ENCODE measurements at regions not wholly inside any gene's neighbourhood (a gene's known extent, or its start where the extent isn't known, plus 50 kb on each side); places are given as distances from the start of the nearest gene placed in this dataset.
"Not testable (repeated sequence)": the region's sequence is repeated elsewhere in the genome, so short reads cannot be mapped to it uniquely, and the experiment has no call there.

DNA sequence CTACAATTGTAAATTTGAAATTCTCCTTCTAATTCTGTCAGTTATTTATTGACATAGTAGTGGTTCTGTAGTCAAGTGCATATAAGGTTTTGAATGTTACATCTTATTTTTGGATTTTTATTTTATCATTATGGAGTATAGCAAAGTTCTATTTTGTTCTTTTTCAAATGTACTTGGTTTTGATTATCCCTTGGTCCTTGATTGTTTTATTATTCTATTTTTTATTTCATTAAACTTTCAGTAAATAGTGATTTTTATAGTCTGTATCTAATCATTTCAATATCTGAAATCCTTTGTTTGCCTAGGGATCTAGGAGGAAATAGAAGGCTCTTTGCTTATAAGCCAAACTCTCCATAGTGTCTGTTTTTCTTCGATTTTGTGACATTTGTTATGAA, 87.8 kb downstream of the HFE start:
- DNase-seq (ENCODE audit: low spot score), result no peak

DNA sequence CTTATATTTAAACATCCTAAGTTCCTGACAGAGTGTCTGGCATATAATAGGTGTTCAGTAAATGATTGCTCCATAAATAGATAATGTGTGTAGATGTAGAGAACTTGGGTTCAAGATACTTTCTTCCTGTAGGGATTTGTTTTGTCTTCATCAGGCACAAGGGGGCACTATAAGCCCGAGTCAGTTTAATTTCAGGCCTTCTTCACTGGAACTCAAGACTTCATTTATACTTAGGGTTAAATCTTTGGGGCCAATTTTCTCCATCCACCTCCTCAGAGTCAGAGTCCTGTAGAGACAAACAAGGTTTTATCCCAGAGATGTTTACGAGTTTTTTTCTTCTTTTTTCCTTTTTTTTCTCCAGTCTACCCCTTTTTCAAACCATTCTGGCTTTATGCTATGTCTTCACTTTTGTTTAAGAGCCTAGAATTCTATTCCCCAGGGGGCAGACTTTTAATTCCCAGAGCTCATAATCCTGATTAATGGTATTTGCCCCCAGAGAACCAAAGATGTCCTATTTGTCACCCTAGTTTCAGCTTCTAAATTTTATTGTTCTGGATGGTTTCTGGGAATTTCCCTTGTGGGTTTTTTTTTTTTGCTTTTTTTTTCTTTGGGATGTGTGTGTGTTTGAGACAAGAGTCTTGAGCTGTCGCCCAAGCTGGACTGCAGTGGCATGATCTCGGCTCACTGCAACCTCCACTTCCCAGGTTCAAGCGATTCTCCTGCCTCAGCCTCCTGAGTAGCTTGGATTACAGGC, 88.4 kb downstream of the HFE start:
- DNase-seq (ENCODE audit: low spot score), result no peak

DNA sequence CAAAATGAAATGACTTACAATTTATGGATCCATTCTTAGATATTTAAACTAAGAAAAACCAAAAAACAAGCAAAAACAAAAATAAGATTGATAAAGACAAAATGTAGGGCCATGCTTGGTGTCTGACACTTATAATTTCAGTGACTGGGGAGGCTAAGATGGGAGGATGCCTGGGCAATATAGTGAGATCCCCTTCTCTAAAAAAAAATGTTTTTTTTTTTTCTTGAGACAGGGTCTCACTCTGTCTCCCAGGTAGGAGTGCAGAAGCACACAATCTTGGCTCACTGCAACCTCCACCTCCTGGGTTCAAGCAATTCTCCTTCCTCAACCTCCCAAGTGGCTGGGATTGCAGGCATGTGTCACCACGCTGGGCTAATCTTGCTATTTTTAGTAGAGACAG, 92.4 kb downstream of the HFE start:
- no peak for DNase-seq (ENCODE audit: low spot score)

DNA sequence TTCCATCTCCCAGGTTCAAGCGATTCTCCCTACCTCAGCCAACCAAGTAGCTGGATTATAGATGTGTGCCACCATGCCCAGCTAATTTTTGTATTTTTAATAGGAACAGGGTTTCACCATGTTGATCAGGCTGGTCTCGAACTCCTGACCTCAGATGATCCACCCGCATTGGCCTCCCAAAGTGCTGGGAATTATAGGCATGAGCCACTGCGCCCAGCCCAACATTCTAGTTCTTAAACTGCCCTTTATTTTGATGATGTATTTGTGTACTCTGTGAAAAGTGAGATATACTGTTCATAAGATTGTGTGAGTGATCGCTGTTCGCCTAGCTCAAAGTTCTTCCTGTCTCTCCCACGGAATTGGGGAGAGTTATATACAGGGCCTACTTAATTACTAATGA, 93.1 kb downstream of the HFE start:
- DNase-seq (ENCODE audit: low spot score), result no peak

DNA sequence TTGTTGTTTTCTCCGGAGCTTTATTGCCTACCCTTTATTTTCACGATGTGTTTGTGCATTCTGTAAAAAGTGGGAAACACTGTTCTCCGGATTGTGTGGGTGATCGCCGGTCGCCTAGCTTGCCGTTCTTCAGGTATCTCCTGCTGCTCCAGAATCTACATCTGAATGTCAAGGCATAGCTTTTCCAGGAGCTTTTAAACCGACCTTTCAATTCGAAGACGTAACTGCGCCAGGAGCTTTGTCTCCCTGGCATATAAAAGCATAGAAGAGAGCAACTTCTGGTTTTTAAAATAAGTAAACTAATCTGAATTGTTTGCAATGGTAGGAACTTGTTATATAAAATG, 96.0 kb downstream of the HFE start:
- DNase-seq (ENCODE audit: low spot score), result no peak

GRCh38 chr6:26183581-26184366, 96.5 kb downstream of the HFE start:
- DNase-seq (ENCODE audit: low spot score), result no peak

GRCh38 chr6:26184367-26184891, 97.2 kb downstream of the HFE start:
- DNase-seq (ENCODE audit: low spot score), result no peak

DNA sequence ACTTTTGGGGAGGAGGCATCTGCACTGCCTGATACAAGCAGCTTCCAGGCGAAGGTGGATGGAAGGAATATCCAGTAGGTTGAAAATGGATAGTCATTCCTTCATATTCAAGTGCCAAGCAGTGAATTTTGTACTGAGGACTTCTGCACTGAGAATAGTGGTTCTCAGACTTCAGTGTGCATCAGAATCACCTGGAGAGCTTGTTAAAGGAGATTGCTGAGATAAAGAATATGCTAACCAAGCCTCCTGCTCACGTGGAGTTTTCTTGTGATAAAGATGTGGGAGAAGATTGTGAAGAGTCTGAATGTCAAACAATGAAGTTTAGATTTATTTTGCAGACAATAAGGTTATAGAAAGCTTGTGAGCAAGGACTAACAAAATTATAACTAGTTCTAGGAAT, 97.8 kb downstream of the HFE start:
- no peak for DNase-seq (ENCODE audit: low spot score)

DNA sequence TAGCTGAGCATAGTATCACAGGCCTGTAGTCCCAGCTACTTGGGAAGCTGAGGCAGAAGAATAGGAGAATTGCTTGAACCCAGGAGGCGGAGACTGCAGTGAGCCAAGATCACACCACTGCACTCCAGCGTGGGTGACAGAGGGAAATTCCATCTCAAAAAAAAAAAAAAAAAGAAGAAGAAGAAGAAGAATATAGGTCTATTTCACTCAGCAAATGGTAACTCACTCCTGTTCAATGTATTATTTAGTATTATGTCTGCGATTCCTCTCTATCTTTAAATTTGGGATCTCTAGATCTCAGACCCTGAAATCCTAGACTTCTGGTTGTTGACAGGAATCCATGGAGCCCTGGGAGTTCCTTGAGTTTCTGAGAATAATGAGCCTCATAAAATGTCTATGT, 98.6 kb downstream of the HFE start:
- no peak for DNase-seq (ENCODE audit: low spot score)

- no peak for DNase-seq (ENCODE audit: low spot score)
Measured at GRCh38 chr6:26186652-26187051, 99.4 kb downstream of the HFE start.

DNA sequence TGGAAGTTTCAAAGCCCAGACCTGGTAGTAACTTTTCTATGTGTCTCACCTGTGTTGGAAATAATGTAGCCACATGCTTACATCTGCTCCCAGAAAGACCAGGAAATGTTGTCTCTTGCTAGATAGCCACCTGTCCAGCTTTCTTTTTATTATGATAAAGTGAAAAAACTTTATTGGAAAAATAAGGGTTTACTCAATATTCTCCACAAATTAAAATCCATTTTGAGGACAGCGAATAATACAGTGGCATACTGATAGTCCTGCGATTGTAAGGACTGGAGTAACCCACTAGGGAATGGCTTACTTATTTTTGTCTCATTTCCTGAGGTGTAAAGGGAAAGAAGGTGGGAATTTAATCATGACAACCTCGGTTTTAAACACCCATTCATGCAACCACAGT, 100.1 kb downstream of the HFE start:
- no peak for DNase-seq (ENCODE audit: low spot score)

DNA sequence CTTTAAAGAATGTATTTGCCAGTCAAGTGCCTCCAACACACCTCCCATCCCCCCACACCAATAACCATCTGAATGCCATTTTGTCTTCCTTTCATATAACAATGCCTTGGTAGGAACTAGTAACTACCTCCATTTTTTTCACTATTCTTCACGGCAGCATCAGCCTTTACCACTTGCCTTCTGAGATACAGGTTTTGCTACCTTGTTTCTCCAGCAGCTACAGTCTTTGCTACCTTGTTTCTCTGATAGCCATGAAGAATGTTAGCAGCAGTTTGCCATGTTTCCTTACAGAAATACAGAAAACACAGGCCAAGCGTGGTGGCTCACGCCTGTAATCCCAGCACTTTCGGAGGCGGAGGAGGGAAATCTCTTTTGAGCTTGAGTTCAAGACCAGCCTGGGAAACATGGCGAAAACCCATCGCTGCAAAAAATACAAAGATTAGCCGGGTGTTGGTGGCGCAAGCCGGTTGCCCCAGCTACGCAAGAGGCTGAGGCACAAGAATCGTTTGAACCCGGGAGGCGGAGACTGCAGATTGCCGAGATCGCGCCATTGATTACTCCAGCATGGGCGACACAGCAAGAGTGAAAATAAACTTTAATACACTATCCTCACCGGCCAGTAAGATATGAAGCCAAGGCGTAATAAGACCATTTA, 100.9 kb downstream of the HFE start:
- no peak for DNase-seq (ENCODE audit: low spot score)

GRCh38 chr6:26191512-26191911, 104.3 kb downstream of the HFE start:
- not testable (repeated sequence) for DNase-seq (ENCODE audit: low spot score)

DNA sequence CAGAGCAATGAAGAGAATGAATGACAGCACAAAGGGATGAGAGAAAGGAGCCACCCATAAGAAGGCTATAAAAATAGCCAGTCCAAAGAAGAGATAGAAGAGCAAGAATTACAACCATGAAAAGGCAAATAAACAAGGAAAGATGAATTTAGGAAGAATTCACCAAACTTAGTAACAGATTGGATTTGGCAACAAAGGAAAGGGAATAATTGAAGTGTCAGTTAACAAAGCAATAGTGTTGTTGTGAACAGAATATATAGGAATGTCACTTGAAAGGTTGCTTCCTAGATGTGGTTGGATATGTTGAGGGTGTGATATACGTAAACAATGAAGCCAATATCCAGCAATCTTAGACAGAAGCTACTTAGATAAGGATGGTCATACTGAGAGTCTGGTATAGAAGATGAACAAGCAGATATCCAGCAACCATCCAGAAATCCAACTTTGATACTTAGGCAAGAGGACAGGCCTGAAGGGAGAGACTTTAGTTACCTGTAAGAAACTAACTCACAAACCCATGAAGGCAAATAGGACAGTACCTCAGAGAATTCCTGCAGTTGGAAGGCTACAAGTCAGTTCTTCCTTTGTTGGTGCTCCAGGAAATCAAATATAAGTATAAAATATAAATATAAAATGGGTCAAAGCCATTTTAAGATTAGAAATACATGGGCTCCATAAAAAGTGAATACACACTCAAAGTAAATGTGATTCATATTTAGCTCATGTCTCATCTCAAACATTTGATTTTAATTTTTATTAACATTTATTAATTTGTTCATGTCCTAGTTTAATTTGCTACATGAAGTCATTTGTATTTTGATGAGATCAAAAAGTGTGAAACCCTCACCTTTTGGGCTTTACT, 106.5 kb downstream of the HFE start:
- no peak for DNase-seq (ENCODE audit: low spot score)

- DNase-seq (ENCODE audit: low spot score), result no peak
Measured at GRCh38 chr6:26194329-26194701, 107.1 kb downstream of the HFE start.

DNA sequence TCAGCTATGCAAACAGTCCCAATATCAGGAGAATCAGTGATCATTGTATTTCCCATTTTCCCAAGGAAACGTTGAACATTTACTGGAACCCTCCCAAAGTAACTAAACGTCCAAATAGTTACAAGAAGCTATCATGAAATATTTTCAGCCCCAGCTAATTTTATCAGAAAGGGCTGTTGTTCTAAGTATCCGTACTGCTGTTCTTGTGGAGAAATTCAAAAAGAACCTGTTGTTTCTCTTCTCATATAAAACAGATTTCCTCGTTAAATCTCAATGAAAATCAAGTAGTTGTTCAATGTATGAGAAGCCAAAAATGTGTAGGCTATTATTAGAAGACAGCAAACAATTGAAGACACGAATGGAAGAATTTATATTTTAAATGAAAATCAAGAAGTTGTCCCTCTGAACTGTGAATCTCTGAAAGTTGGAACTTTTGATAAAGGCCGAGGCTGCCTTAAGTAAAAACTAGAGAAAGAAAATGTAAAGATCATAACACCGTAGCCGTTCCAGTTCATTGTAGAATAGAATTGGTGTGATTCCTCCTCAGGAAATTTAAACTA, 107.7 kb downstream of the HFE start:
- no peak for DNase-seq (ENCODE audit: low spot score)

GRCh38 chr6:26195376-26195923, 108.2 kb downstream of the HFE start:
- no peak for DNase-seq (ENCODE audit: low spot score)

DNA sequence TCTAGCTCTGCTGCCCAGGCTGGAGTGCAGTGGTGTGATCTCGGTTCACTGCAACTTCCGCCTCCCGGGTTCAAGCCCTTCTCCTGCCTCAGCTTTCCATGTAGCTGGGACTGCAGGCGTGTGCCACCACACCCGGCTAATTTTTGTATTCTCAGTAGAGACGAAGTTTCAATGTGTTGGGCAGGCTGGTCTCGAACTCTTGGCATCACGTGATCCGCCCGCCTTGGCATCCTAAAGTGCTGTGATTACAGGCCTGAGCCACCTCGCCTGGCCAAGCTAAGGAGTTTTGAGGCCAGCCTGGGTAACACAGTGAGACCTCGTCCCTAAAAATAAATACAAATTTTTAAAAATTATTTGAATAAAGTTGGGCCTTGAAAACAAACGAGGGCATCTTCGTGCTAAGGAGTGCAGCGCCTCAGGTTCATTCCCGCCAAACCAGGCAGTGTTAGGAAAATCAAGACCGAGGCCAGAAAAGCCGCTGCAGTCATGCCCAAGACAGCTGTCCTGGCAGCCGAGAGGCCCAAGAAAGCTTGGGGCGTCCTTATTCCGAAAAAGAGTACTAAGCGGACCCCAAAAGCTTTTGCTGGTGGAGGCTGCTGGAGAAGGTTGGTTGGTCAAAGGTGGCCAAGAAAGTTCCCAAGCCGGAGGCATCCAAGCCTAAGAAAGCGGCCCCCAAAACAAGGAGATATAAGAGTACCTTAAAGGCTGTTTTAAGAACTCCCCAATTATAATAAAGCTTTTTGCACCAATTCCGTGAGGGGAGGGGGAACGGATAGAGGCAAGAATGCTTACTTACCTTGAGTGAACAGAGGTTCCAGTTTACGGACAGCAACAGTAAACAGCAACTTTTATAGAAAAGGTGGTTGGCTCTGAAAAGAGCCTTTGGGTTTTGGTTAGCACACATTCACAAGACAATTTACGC, 109.0 kb downstream of the HFE start:
- DNase-seq (ENCODE audit: low spot score), result no peak

DNA sequence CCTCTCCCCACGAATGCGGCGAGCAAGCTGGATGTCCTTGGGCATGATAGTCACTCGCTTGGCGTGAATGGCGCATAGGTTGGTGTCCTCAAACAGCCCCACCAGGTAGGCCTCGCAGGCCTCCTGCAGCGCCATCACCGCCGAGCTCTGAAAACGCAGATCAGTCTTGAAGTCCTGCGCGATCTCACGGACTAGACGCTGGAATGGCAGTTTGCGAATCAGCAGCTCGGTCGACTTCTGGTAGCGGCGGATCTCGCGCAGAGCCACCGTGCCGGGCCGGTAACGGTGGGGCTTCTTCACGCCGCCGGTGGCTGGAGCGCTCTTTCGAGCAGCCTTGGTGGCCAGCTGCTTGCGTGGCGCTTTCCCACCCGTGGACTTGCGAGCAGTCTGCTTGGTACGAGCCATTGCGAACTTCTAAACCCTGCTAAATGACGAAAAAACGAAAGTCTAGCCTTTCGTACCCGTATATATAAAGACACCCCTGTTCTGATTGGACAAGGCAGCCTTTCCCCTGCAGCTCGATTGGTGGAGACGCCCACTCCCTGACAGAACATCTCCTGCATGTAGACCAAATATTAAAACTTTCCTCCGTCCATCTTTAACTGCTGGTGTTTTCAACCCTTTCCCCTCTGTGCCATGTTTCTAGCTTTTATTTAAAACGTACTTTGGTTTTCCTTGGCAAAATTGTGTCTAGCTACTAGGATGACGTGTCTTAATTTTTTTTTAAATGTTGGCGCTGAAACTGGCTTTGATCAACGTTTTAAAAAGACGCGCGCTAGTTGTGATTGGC, 109.8 kb downstream of the HFE start:
- no peak for DNase-seq (ENCODE audit: low spot score)

GRCh38 chr6:26197636-26197932, 110.4 kb downstream of the HFE start:
- no peak for DNase-seq (ENCODE audit: low spot score)

All from HuH-7.5 (cell line).